GM12874 (cell line): ENCODE measurements at regions not wholly inside any gene's neighbourhood (a gene's known extent, or its start where the extent isn't known, plus 50 kb on each side); places are given as distances from the start of the nearest gene placed in this dataset.

ENCODE experiments used
- TF ChIP-seq, protein P1 (sequence below): IDR thresholded peaks from 2 replicates; pipeline ENCODE4 v1.5.1; 2011; ENCODE audit warnings: low read depth, mild to moderate bottlenecking, control low read depth, low read length, moderate library complexity; ENCODE audit not compliant: insufficient read depth

DNA sequence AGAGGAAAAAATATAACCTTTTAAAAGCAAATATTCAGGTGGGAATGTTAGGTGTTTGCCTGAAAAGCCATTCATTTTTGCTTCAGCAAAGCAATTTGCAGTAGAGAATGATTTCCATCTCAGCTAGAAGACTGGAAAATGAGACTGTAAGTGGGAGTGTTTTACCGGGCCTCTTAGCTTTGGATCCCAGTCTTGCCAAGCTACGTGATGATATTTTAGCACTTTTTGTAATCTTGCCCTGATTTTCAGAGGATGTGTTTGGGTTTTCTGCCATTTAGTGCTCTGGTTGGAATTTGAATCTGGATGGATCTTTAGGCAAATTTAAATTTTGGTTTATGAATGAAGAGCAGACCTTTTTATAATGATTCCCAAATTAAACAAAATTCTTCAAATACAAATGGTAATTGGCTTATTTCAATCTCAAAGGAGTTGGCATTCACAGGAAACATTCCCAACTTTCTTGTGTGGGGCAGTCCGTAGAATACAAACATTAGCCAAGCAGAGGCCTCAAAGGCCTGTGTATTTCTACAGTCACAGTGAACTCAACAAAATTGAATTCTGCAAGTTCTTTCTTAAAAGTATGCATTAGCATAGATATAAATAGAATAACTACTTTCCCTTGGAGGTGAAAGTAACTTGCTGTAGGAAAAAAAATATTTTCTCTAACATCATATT lies 646.4 kb downstream of the CDY2B start:
- TF ChIP-seq, protein P1, sequence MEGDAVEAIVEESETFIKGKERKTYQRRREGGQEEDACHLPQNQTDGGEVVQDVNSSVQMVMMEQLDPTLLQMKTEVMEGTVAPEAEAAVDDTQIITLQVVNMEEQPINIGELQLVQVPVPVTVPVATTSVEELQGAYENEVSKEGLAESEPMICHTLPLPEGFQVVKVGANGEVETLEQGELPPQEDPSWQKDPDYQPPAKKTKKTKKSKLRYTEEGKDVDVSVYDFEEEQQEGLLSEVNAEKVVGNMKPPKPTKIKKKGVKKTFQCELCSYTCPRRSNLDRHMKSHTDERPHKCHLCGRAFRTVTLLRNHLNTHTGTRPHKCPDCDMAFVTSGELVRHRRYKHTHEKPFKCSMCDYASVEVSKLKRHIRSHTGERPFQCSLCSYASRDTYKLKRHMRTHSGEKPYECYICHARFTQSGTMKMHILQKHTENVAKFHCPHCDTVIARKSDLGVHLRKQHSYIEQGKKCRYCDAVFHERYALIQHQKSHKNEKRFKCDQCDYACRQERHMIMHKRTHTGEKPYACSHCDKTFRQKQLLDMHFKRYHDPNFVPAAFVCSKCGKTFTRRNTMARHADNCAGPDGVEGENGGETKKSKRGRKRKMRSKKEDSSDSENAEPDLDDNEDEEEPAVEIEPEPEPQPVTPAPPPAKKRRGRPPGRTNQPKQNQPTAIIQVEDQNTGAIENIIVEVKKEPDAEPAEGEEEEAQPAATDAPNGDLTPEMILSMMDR: no peak

DNA sequence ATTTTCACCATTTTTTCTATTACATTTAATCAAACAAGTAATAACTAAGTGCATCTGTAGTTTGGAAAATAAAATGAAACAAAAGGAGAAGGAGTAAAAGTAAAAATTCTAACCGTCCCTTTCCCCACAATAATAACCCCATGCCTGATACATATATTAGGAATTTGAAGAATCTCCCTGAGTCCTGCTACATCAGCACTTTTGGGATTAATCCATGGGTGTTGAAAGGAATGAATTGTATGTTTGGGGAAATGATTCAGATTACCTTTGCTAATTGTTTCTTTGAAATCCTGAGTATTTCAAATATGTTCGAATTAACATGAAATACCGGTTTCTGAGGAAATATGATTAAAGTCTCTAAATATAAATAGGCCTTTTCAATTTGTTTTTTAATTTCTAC lies 648.0 kb downstream of the CDY2B start:
- TF ChIP-seq, protein P1: no peak

- TF ChIP-seq, protein P1: no peak
These were observed 656.5 kb downstream of the CDY2B start for GRCh38 chrY:17223502-17223901.

- TF ChIP-seq, protein P1: no peak
These were observed 677.6 kb downstream of the CDY2B start for GRCh38 chrY:17202395-17202794.

- TF ChIP-seq, protein P1: no peak
These were observed 695.7 kb downstream of the CDY2B start for GRCh38 chrY:17184299-17184698.

- TF ChIP-seq, protein P1: no peak
These were observed 713.1 kb downstream of the CDY2B start for GRCh38 chrY:17166881-17167280.

DNA sequence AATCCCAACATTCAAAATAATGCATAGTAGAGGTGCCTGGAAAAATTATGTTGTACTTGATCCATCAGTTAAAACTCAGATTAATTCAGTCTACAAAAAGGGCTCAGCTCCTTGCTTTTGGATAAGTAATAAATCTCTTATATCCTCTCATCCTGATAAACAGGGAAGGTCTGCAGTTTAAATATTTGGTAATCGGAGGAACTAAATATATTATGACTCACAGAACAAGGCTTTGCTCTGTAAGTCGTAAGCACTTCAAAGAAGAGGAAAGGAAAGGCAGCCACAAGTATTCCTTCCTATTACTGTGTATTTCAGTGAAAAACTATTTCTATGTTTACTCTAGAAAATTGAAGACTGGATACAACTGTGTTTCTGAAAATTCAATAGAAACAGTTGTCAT lies 757.9 kb downstream of the CDY2B start:
- TF ChIP-seq, protein P1: no peak
